GM21717 (cell line): ENCODE measurements at regions not wholly inside any gene's neighbourhood (a gene's known extent, or its start where the extent isn't known, plus 50 kb on each side); places are given as distances from the start of the nearest gene placed in this dataset.
"Not testable (repeated sequence)": the region's sequence is repeated elsewhere in the genome, so short reads cannot be mapped to it uniquely, and the experiment has no call there.

Experiments
- ATAC-seq: cut with Tn5 transposase; IDR thresholded peaks from one replicate; pipeline ENCODE4 v1.9.1; 2021; ENCODE audit warnings: mild to moderate bottlenecking, moderate library complexity; ENCODE audit not compliant: unreplicated experiment

- no peak for ATAC-seq
Measured at GRCh38 chr17:27049104-27049784, 244.7 kb upstream of the WSB1 start.

- ATAC-seq: no peak
Measured at GRCh38 chr17:27065588-27065987, 228.3 kb upstream of the WSB1 start.

GRCh38 chr17:27066315-27066714, 227.6 kb upstream of the WSB1 start:
- no peak for ATAC-seq

GRCh38 chr17:27069842-27070508, 223.9 kb upstream of the WSB1 start:
- no peak for ATAC-seq

- ATAC-seq: no peak
Measured at GRCh38 chr17:27070836-27071235, 223.1 kb upstream of the WSB1 start.

GRCh38 chr17:27072885-27073284, 221.0 kb upstream of the WSB1 start:
- no peak for ATAC-seq

GRCh38 chr17:27076814-27077213, 217.1 kb upstream of the WSB1 start:
- no peak for ATAC-seq

- no peak for ATAC-seq
Measured at GRCh38 chr17:27078296-27078695, 215.6 kb upstream of the WSB1 start.

GRCh38 chr17:27079660-27080059, 214.3 kb upstream of the WSB1 start:
- ATAC-seq: no peak

- ATAC-seq: no peak
Measured at GRCh38 chr17:27081002-27081638, 212.8 kb upstream of the WSB1 start.

- ATAC-seq: no peak
Measured at GRCh38 chr17:27082023-27082774, 211.7 kb upstream of the WSB1 start.

GRCh38 chr17:27082775-27083154, 211.1 kb upstream of the WSB1 start:
- ATAC-seq: no peak

- ATAC-seq: no peak
Measured at GRCh38 chr17:27083408-27084185, 210.3 kb upstream of the WSB1 start.

GRCh38 chr17:27085517-27085916, 208.4 kb upstream of the WSB1 start:
- ATAC-seq: no peak

GRCh38 chr17:27086526-27086925, 207.4 kb upstream of the WSB1 start:
- ATAC-seq: no peak

GRCh38 chr17:27087935-27088766, 205.8 kb upstream of the WSB1 start:
- no peak for ATAC-seq

- no peak for ATAC-seq
Measured at GRCh38 chr17:27088767-27089078, 205.2 kb upstream of the WSB1 start.

- not testable (repeated sequence) for ATAC-seq
Measured at GRCh38 chr17:27089079-27089928, 204.6 kb upstream of the WSB1 start.

GRCh38 chr17:27089929-27090247, 204.0 kb upstream of the WSB1 start:
- ATAC-seq: no peak
